NB4 (cell line): ENCODE measurements at regions not wholly inside any gene's neighbourhood (a gene's known extent, or its start where the extent isn't known, plus 50 kb on each side); places are given as distances from the start of the nearest gene placed in this dataset.

Source experiments
- CTCF ChIP-seq: IDR thresholded peaks from one replicate; pipeline ENCODE4 v1.5.1; 2012; ENCODE audit warnings: low read depth, low read length
- MYC ChIP-seq: IDR thresholded peaks from 2 replicates; pipeline ENCODE4 v1.6.1; 2011; ENCODE audit warnings: low read depth, low read length
- POLR2A ChIP-seq: IDR thresholded peaks from 2 replicates; pipeline ENCODE4 v1.6.1; 2011; ENCODE audit warnings: mild to moderate bottlenecking; ENCODE audit not compliant: insufficient read length; ENCODE audit errors: extremely low read depth
- TF ChIP-seq, protein P1 (sequence below): IDR thresholded peaks from 2 replicates; pipeline ENCODE4 v1.6.1; 2011; ENCODE audit warnings: low read depth, low read length

DNA sequence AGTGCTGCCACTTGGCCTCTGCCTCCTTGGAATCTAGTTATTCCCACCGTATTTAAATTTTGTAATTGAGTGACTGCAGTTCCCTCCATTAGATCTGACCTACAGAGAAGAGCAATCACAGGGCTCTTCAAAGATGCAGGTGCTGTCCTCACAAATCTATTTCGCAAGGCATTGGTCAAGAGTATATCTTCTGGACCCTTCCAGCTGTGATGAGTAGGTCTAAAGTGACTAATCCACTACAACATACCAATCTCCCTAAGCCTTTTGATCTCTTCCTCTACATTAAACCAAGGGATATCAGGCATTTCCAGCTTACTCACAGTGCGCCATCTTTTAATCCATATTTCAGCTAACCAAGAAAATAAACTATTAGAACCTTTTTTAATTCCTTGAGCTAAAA is 65.1 kb upstream of the COL3A1 start:
- TF ChIP-seq CTCF (no peak), POLR2A (no peak), MYC (no peak)
- TF ChIP-seq, protein P1, sequence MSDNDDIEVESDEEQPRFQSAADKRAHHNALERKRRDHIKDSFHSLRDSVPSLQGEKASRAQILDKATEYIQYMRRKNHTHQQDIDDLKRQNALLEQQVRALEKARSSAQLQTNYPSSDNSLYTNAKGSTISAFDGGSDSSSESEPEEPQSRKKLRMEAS, result no peak
